CD4-positive, alpha-beta T cell treated with Interleukin-15 for 1 hour (primary cell): ENCODE measurements at regions not wholly inside any gene's neighbourhood (a gene's known extent, or its start where the extent isn't known, plus 50 kb on each side); places are given as distances from the start of the nearest gene placed in this dataset.
"Not testable (repeated sequence)": the region's sequence is repeated elsewhere in the genome, so short reads cannot be mapped to it uniquely, and the experiment has no call there.

Experiments
- DNase-seq: peaks from one replicate; pipeline ENCODE4 v3.0.0-alpha.2; 2020

- DNase-seq: no peak
Observed at GRCh38 chr4:79739912-79740311, 331.9 kb upstream of the GK2 start.

GRCh38 chr4:79723507-79723906 lies 315.5 kb upstream of the GK2 start:
- no peak for DNase-seq

- DNase-seq: no peak
Observed at GRCh38 chr4:79700356-79700755, 292.3 kb upstream of the GK2 start.

GRCh38 chr4:79697444-79697843 lies 289.4 kb upstream of the GK2 start:
- no peak for DNase-seq

- not testable (repeated sequence) for DNase-seq
Observed at GRCh38 chr4:79696534-79696933, 288.5 kb upstream of the GK2 start.

GRCh38 chr4:79695848-79696247 lies 287.8 kb upstream of the GK2 start:
- no peak for DNase-seq

GRCh38 chr4:79689740-79690139 lies 281.7 kb upstream of the GK2 start:
- no peak for DNase-seq

- DNase-seq: no peak
Observed at GRCh38 chr4:79688691-79689090, 280.7 kb upstream of the GK2 start.

- DNase-seq: no peak
Observed at GRCh38 chr4:79687006-79687405, 279.0 kb upstream of the GK2 start.

- no peak for DNase-seq
Observed at GRCh38 chr4:79685542-79685941, 277.5 kb upstream of the GK2 start.

- no peak for DNase-seq
Observed at GRCh38 chr4:79684516-79684915, 276.5 kb upstream of the GK2 start.

- no peak for DNase-seq
Observed at GRCh38 chr4:79682801-79683530, 274.9 kb upstream of the GK2 start.

- no peak for DNase-seq
Observed at GRCh38 chr4:79682161-79682560, 274.1 kb upstream of the GK2 start.

- no peak for DNase-seq
Observed at GRCh38 chr4:79679859-79680258, 271.8 kb upstream of the GK2 start.

GRCh38 chr4:79678472-79679202 lies 270.6 kb upstream of the GK2 start:
- no peak for DNase-seq

GRCh38 chr4:79676705-79677104 lies 268.7 kb upstream of the GK2 start:
- DNase-seq: no peak

GRCh38 chr4:79674906-79675305 lies 266.9 kb upstream of the GK2 start:
- not testable (repeated sequence) for DNase-seq

- DNase-seq: no peak
Observed at GRCh38 chr4:79673898-79674297, 265.9 kb upstream of the GK2 start.

GRCh38 chr4:79673377-79673776 lies 265.3 kb upstream of the GK2 start:
- no peak for DNase-seq

- DNase-seq: no peak
Observed at GRCh38 chr4:79666875-79667274, 258.8 kb upstream of the GK2 start.

GRCh38 chr4:79666112-79666511 lies 258.1 kb upstream of the GK2 start:
- DNase-seq: no peak

- no peak for DNase-seq
Observed at GRCh38 chr4:79663865-79664264, 255.8 kb upstream of the GK2 start.

GRCh38 chr4:79663141-79663540 lies 255.1 kb upstream of the GK2 start:
- DNase-seq: no peak

GRCh38 chr4:79662651-79663050 lies 254.6 kb upstream of the GK2 start:
- no peak for DNase-seq

GRCh38 chr4:79661196-79661595 lies 253.2 kb upstream of the GK2 start:
- no peak for DNase-seq
